ENCODE measurements at regions not wholly inside any gene's neighbourhood (a gene's known extent, or its start where the extent isn't known, plus 50 kb on each side); places are given as distances from the start of the nearest gene placed in this dataset.

- Histone ChIP-seq H3K4me2 (ENCODE audit: low read length) (no peak overlapping the region), H3K9me2 (replicated peaks; ENCODE audit: control insufficient read depth, low read length) (no peaks in the 10 kb centered on the region), H3K79me2 (ENCODE audit: control insufficient read depth, low read length) (no peaks in the 10 kb centered on the region), H3K4me1 (ENCODE audit: control insufficient read depth, low read length) (no peaks in the 10 kb centered on the region), H3K27ac (ENCODE audit: low read depth, low read length) (no peak overlapping the region), H3K27me3 (ENCODE audit: control insufficient read depth, low read length) (no peaks in the 10 kb centered on the region), H3F3A (ENCODE audit: control insufficient read depth, insufficient read depth) (no peaks in the 10 kb centered on the region), H3K9me3 (ENCODE audit: control insufficient read depth, insufficient read depth, low read length) (peaks cover 40% of the 10 kb centered on the region; the same call in 1 of the 2 replicates), H4K20me1 (ENCODE audit: control insufficient read depth, insufficient read depth, low read depth, low read length) (no peaks in the 10 kb centered on the region), H3K36me3 (ENCODE audit: control insufficient read depth, low read length) (no peaks in the 10 kb centered on the region), H3K4me3 (ENCODE audit: low read length) (no peak overlapping the region)
- TF ChIP-seq EZH2phosphoT487 (IDR thresholded peaks at IDR 0.05; ENCODE audit: borderline replicate concordance, low read length), result no peak
- TF ChIP-seq CTCF (IDR thresholded peaks at IDR 0.05; ENCODE audit: low read depth, low read length, poor library complexity, severe bottlenecking), result no peak
Measured at GRCh38 chr12:38160318-38161122, 156.1 kb upstream of the ALG10B start.

GRCh38 chr12:38161123-38162000 lies 155.2 kb upstream of the ALG10B start:
- Histone ChIP-seq H3K9me3 (ENCODE audit: control insufficient read depth, insufficient read depth, low read length) (peaks cover 40% of the 10 kb centered on the region; the same call in 1 of the 2 replicates), H3K27ac (ENCODE audit: low read depth, low read length) (no peak overlapping the region), H3K4me1 (ENCODE audit: control insufficient read depth, low read length) (no peaks in the 10 kb centered on the region), H3K9me2 (replicated peaks; ENCODE audit: control insufficient read depth, low read length) (no peaks in the 10 kb centered on the region), H3K4me3 (ENCODE audit: low read length) (no peak overlapping the region), H3K4me2 (ENCODE audit: low read length) (no peak overlapping the region), H3F3A (ENCODE audit: control insufficient read depth, insufficient read depth) (no peaks in the 10 kb centered on the region), H3K36me3 (ENCODE audit: control insufficient read depth, low read length) (no peaks in the 10 kb centered on the region), H3K79me2 (ENCODE audit: control insufficient read depth, low read length) (no peaks in the 10 kb centered on the region), H3K27me3 (ENCODE audit: control insufficient read depth, low read length) (no peaks in the 10 kb centered on the region), H4K20me1 (ENCODE audit: control insufficient read depth, insufficient read depth, low read depth, low read length) (no peaks in the 10 kb centered on the region)
- TF ChIP-seq EZH2phosphoT487 (IDR thresholded peaks at IDR 0.05; ENCODE audit: borderline replicate concordance, low read length), result no peak
- no peak for TF ChIP-seq CTCF (IDR thresholded peaks at IDR 0.05; ENCODE audit: low read depth, low read length, poor library complexity, severe bottlenecking)

GRCh38 chr12:38162013-38162412 lies 154.6 kb upstream of the ALG10B start:
- Histone ChIP-seq H3K36me3 (ENCODE audit: control insufficient read depth, low read length) (no peaks in the 10 kb centered on the region), H3K27ac (ENCODE audit: low read depth, low read length) (no peak overlapping the region), H3K27me3 (ENCODE audit: control insufficient read depth, low read length) (no peaks in the 10 kb centered on the region), H4K20me1 (ENCODE audit: control insufficient read depth, insufficient read depth, low read depth, low read length) (no peaks in the 10 kb centered on the region), H3K4me2 (ENCODE audit: low read length) (no peak overlapping the region), H3F3A (ENCODE audit: control insufficient read depth, insufficient read depth) (no peaks in the 10 kb centered on the region), H3K4me3 (ENCODE audit: low read length) (no peak overlapping the region), H3K9me3 (ENCODE audit: control insufficient read depth, insufficient read depth, low read length) (peaks cover 34% of the 10 kb centered on the region; the same call in 1 of the 2 replicates), H3K9me2 (replicated peaks; ENCODE audit: control insufficient read depth, low read length) (no peaks in the 10 kb centered on the region), H3K79me2 (ENCODE audit: control insufficient read depth, low read length) (no peaks in the 10 kb centered on the region), H3K4me1 (ENCODE audit: control insufficient read depth, low read length) (no peaks in the 10 kb centered on the region)
- TF ChIP-seq CTCF (IDR thresholded peaks at IDR 0.05; ENCODE audit: low read depth, low read length, poor library complexity, severe bottlenecking), result no peak
- TF ChIP-seq EZH2phosphoT487 (IDR thresholded peaks at IDR 0.05; ENCODE audit: borderline replicate concordance, low read length), result no peak
